SK-N-SH treated with all-trans-retinoic acid at 6 μM for 48 hours (cell line): ENCODE measurements at regions not wholly inside any gene's neighbourhood (a gene's known extent, or its start where the extent isn't known, plus 50 kb on each side); places are given as distances from the start of the nearest gene placed in this dataset.

Experiments used
- ARNTL ChIP-seq: fragments of 450-650 bp; formaldehyde crosslinking; IDR thresholded peaks from 2 replicates; pipeline ENCODE4 v1.5.0; 2020; ENCODE audit warnings: low read depth, mild to moderate bottlenecking, moderate library complexity, borderline replicate concordance
- CSDC2 ChIP-seq: fragments of 250-450 bp; sonication (Bioruptor Pico); IDR thresholded peaks from 2 replicates; pipeline ENCODE4 v1.5.0; 2020; ENCODE audit warnings: mild to moderate bottlenecking, moderate library complexity
- GLIS3 ChIP-seq: fragments of 250-450 bp; sonication (Bioruptor Pico); IDR thresholded peaks from 2 replicates; pipeline ENCODE4 v1.5.0; 2020; ENCODE audit warnings: mild to moderate bottlenecking, moderate library complexity
- ISL1 ChIP-seq: fragments of 250-450 bp; sonication (Bioruptor Pico); IDR thresholded peaks from 2 replicates; pipeline ENCODE4 v2.1.2; 2022; ENCODE audit warnings: mild to moderate bottlenecking, moderate library complexity
- RARB ChIP-seq: fragments of 250-450 bp; sonication (Bioruptor Pico); IDR thresholded peaks from 2 replicates; pipeline ENCODE4 v1.8.0; 2021; ENCODE audit warnings: mild to moderate bottlenecking, moderate library complexity
- SNAI2 ChIP-seq: fragments of 250-450 bp; sonication (Bioruptor Pico); IDR thresholded peaks from 2 replicates; pipeline ENCODE4 v1.5.0; 2020; ENCODE audit warnings: mild to moderate bottlenecking, moderate library complexity
- ZFP30 ChIP-seq: fragments of 450-650 bp; formaldehyde crosslinking; IDR thresholded peaks from 2 replicates; pipeline ENCODE4 v1.5.0; 2022; ENCODE audit warnings: mild to moderate bottlenecking, moderate library complexity
- ZNF565 ChIP-seq: fragments of 450-650 bp; formaldehyde crosslinking; conservative IDR thresholded peaks from 2 replicates; pipeline ENCODE4 v1.5.0; 2020; ENCODE audit warnings: low read depth, mild to moderate bottlenecking, moderate library complexity
- ZNF70 ChIP-seq: fragments of 450-650 bp; formaldehyde crosslinking; IDR thresholded peaks from 2 replicates; pipeline ENCODE4 v1.5.0; 2020; ENCODE audit warnings: mild to moderate bottlenecking, moderate library complexity
- ZNF8 ChIP-seq: fragments of 450-650 bp; formaldehyde crosslinking; IDR thresholded peaks from 2 replicates; pipeline ENCODE4 v1.5.0; 2020; ENCODE audit warnings: mild to moderate bottlenecking, moderate library complexity
- TF ChIP-seq, protein P1 (sequence below): fragments of 250-450 bp; sonication (Bioruptor Pico); IDR thresholded peaks from 2 replicates; pipeline ENCODE4 v1.5.1; 2020; ENCODE audit warnings: low read depth, mild to moderate bottlenecking, moderate library complexity
- TF ChIP-seq, protein P2 (sequence below): fragments of 250-450 bp; sonication (Bioruptor Pico); IDR thresholded peaks from 2 replicates; pipeline ENCODE4 v1.8.0; 2020; ENCODE audit warnings: mild to moderate bottlenecking, moderate library complexity, borderline replicate concordance

DNA sequence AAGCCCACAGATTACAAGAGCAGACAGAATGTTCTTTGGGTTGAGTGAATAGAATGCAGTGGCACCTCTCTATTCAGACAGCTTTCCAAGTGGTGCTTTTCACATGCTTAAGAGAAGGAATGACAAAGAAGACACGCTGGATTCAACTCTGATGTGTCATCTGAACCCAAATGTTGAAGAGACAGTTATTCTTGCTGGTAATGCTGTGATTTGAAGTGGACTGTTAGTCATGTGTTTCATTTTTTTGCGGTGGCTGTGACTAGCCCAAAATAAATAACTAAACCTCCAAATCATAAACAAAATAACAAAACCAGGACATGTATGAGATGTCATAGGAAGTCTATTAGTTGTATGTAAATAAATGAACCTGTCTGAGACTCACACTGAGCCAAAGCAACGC is 391.8 kb upstream of the PRICKLE1 start:
- TF ChIP-seq, protein P1, sequence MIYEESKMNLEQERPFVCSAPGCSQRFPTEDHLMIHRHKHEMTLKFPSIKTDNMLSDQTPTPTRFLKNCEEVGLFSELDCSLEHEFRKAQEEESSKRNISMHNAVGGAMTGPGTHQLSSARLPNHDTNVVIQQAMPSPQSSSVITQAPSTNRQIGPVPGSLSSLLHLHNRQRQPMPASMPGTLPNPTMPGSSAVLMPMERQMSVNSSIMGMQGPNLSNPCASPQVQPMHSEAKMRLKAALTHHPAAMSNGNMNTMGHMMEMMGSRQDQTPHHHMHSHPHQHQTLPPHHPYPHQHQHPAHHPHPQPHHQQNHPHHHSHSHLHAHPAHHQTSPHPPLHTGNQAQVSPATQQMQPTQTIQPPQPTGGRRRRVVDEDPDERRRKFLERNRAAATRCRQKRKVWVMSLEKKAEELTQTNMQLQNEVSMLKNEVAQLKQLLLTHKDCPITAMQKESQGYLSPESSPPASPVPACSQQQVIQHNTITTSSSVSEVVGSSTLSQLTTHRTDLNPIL (CRISPR knock-in tag): no peak
- no peak for TF ChIP-seq ZNF565
- no peak for TF ChIP-seq ARNTL (CRISPR knock-in tag)
- TF ChIP-seq RARB: no peak
- TF ChIP-seq ZNF8: no peak
- TF ChIP-seq ZNF70 (CRISPR knock-in tag): no peak
- no peak for TF ChIP-seq SNAI2
- TF ChIP-seq CSDC2 (CRISPR knock-in tag): no peak
- no peak for TF ChIP-seq GLIS3 (CRISPR knock-in tag)
- TF ChIP-seq, protein P2, sequence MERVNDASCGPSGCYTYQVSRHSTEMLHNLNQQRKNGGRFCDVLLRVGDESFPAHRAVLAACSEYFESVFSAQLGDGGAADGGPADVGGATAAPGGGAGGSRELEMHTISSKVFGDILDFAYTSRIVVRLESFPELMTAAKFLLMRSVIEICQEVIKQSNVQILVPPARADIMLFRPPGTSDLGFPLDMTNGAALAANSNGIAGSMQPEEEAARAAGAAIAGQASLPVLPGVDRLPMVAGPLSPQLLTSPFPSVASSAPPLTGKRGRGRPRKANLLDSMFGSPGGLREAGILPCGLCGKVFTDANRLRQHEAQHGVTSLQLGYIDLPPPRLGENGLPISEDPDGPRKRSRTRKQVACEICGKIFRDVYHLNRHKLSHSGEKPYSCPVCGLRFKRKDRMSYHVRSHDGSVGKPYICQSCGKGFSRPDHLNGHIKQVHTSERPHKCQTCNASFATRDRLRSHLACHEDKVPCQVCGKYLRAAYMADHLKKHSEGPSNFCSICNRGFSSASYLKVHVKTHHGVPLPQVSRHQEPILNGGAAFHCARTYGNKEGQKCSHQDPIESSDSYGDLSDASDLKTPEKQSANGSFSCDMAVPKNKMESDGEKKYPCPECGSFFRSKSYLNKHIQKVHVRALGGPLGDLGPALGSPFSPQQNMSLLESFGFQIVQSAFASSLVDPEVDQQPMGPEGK (CRISPR knock-in tag): no peak
- no peak for TF ChIP-seq ISL1 (CRISPR knock-in tag)
- TF ChIP-seq ZFP30: no peak
